OCI-LY1 (cell line): ENCODE measurements at regions not wholly inside any gene's neighbourhood (a gene's known extent, or its start where the extent isn't known, plus 50 kb on each side); places are given as distances from the start of the nearest gene placed in this dataset.

Source experiments
- CTCF ChIP-seq: fragments of 200-600 bp; sonication (generic), shearing (Covaris generic); IDR thresholded peaks from 2 replicates; pipeline ENCODE4 v1.5.1; 2017; ENCODE audit warnings: mild to moderate bottlenecking, antibody characterized with exemption, low read length, moderate library complexity, mixed read lengths
- EZH2 ChIP-seq: fragments of 200-600 bp; sonication (generic), shearing (Covaris generic); IDR thresholded peaks from 2 replicates; pipeline ENCODE4 v1.8.0; 2017; ENCODE audit warnings: borderline replicate concordance, mixed run types, mild to moderate bottlenecking, antibody characterized with exemption, low read length, moderate library complexity, mixed read lengths

- no peak for TF ChIP-seq CTCF
- TF ChIP-seq EZH2 = no peak
These were observed 410.2 kb downstream of the PSAT1 start for GRCh38 chr9:78707080-78707479.
